H1 (cell line): ENCODE measurements at regions not wholly inside any gene's neighbourhood (a gene's known extent, or its start where the extent isn't known, plus 50 kb on each side); places are given as distances from the start of the nearest gene placed in this dataset.

Source experiments
- CTCF ChIA-PET: fragments of 300-600 bp; sonication (Branson Sonifier 250); formaldehyde crosslinking; loops from one replicate; lab custom pipeline; 2021; ENCODE audit not compliant: partially characterized antibody; lab: Charles Lee
- POLR2A ChIA-PET: fragments of 300-600 bp; sonication (Branson Sonifier 250); formaldehyde crosslinking; loops from one replicate; lab custom pipeline; 2021; ENCODE audit warnings: inconsistent platforms; ENCODE audit not compliant: partially characterized antibody; lab: Charles Lee
- DNase-seq, 2 experiments: peaks; one replicate each; pipeline versions ENCODE4 v3.0.0 to v3.0.0-alpha.2; 2010 to 2022; ENCODE audit warnings: low spot score in 2 of 2, low read depth in 1 of 2, mixed read lengths in 1 of 2
- FAIRE-seq: peaks from 2 replicates; lab custom pipeline; 2011; peaks lifted over from hg19 to GRCh38; lab: Jason Lieb, UNC
- H2AFZ ChIP-seq: 2 replicates; pipeline ENCODE4 v1.8.1; 2012; ENCODE audit warnings: low read length, inconsistent platforms
- H2AK5ac ChIP-seq: 2 replicates; pipeline ENCODE4 v1.6.1; 2013; ENCODE audit warnings: low read depth, low read length
- H2BK120ac ChIP-seq: replicated peaks from 2 replicates; pipeline ENCODE3; 2013; ENCODE audit warnings: low read depth, low read length, inconsistent platforms
- H2BK12ac ChIP-seq: 2 replicates; pipeline ENCODE4 v1.6.1; 2013; ENCODE audit warnings: low read depth, low read length
- H2BK15ac ChIP-seq: 2 replicates; pipeline ENCODE4 v1.6.1; 2013; ENCODE audit warnings: low read length
- H2BK20ac ChIP-seq: 2 replicates; pipeline ENCODE4 v1.6.1; 2013; ENCODE audit warnings: low read length
- H2BK5ac ChIP-seq: 2 replicates; pipeline ENCODE4 v1.6.1; 2013; ENCODE audit warnings: low read depth, low read length
- H3K14ac ChIP-seq: 2 replicates; pipeline ENCODE4 v1.6.1; 2013; ENCODE audit warnings: inconsistent platforms; ENCODE audit not compliant: insufficient read length
- H3K18ac ChIP-seq: 2 replicates; pipeline ENCODE4 v1.6.1; 2013; ENCODE audit warnings: low read length; ENCODE audit errors: extremely low read depth
- H3K23ac ChIP-seq: 2 replicates; pipeline ENCODE4 v1.6.1; 2013; ENCODE audit warnings: inconsistent platforms; ENCODE audit not compliant: insufficient read length
- H3K23me2 ChIP-seq: 2 replicates; pipeline ENCODE4 v1.6.1; 2013; ENCODE audit warnings: low read depth, low read length
- H3K27ac ChIP-seq: 2 replicates; pipeline ENCODE4 v1.6.1; 2011; ENCODE audit warnings: low read depth, low read length, inconsistent platforms
- H3K27me3 ChIP-seq, 4 experiments: replicated peaks in 1 of 4; 1 replicate in 1 of 4; 2 replicates in 3 of 4; pipeline versions ENCODE4 v1.6.1 to v1.8.1; 2011 to 2013; ENCODE audit warnings: low read length in 3 of 4, mild to moderate bottlenecking in 3 of 4, inconsistent platforms in 2 of 4, mixed read lengths in 2 of 4, moderate library complexity in 1 of 4; ENCODE audit not compliant: control insufficient read depth in 3 of 4, insufficient read depth in 3 of 4; ENCODE audit errors: extremely low read depth in 1 of 4
- H3K36me3 ChIP-seq, 4 experiments: 2 replicates each; pipeline versions ENCODE4 v1.6.1 to v1.8.1; 2011 to 2013; ENCODE audit warnings: mild to moderate bottlenecking in 4 of 4, low read length in 3 of 4, moderate library complexity in 2 of 4, control low read depth in 1 of 4, inconsistent platforms in 1 of 4; ENCODE audit not compliant: insufficient read depth in 4 of 4, control insufficient read depth in 2 of 4
- H3K4ac ChIP-seq: replicated peaks from 2 replicates; pipeline ENCODE3; 2013; ENCODE audit warnings: low read length, low read depth, mixed read lengths, inconsistent platforms; ENCODE audit not compliant: insufficient read length
- H3K4me1 ChIP-seq, 4 experiments: replicated peaks in 1 of 4; 1 replicate in 1 of 4; 2 replicates in 3 of 4; pipeline versions ENCODE4 v1.6.1 to v1.8.1; 2011 to 2013; ENCODE audit warnings: low read length in 3 of 4, inconsistent platforms in 2 of 4, mixed read lengths in 1 of 4; ENCODE audit not compliant: insufficient read depth in 4 of 4, control insufficient read depth in 3 of 4
- H3K4me2 ChIP-seq, 2 experiments: 2 replicates each; pipeline versions ENCODE4 v1.6.1 to v1.8.1; 2011 to 2013; ENCODE audit warnings: low read depth in 2 of 2, low read length in 2 of 2, control low read depth in 1 of 2, inconsistent platforms in 1 of 2, mild to moderate bottlenecking in 1 of 2; ENCODE audit not compliant: insufficient read depth in 1 of 2
- H3K4me3 ChIP-seq, 4 experiments: fragments of 200-600, 300-600 bp in 1 of 4; sonication (generic), shearing (Covaris generic), sonication (Bioruptor Twin) in 1 of 4; 2 replicates each; pipeline versions ENCODE4 v1.5.1 to v1.8.1; 2011 to 2016; ENCODE audit warnings: low read length in 4 of 4, low read depth in 3 of 4, control low read depth in 2 of 4, inconsistent platforms in 2 of 4, mild to moderate bottlenecking in 2 of 4, mixed read lengths in 1 of 4, moderate library complexity in 1 of 4; ENCODE audit not compliant: insufficient read depth in 2 of 4; ENCODE audit errors: extremely low read depth in 1 of 4
- H3K56ac ChIP-seq: replicated peaks from 2 replicates; pipeline ENCODE3; 2013; ENCODE audit warnings: low read depth, mild to moderate bottlenecking, mixed read lengths, low read length, inconsistent platforms; ENCODE audit not compliant: insufficient read length
- H3K79me1 ChIP-seq: 2 replicates; pipeline ENCODE4 v1.6.1; 2013; ENCODE audit warnings: low read depth, low read length, control low read depth
- H3K79me2 ChIP-seq, 2 experiments: 2 replicates each; pipeline versions ENCODE4 v1.6.1 to v1.8.1; 2012 to 2013; ENCODE audit warnings: low read length in 2 of 2, mild to moderate bottlenecking in 2 of 2, inconsistent platforms in 1 of 2; ENCODE audit not compliant: insufficient read depth in 2 of 2, control insufficient read depth in 1 of 2
- H3K9ac ChIP-seq, 4 experiments: replicated peaks in 1 of 4; 1 replicate in 1 of 4; 2 replicates in 3 of 4; pipeline versions ENCODE4 v1.6.1 to v1.8.1; 2011 to 2013; ENCODE audit warnings: low read depth in 3 of 4, low read length in 3 of 4, control low read depth in 2 of 4, mild to moderate bottlenecking in 2 of 4, moderate library complexity in 2 of 4, inconsistent platforms in 1 of 4; ENCODE audit errors: extremely low read depth in 1 of 4
- H3K9me3 ChIP-seq, 2 experiments: 2 replicates each; pipeline versions ENCODE4 v1.6.1 to v1.8.1; 2012 to 2013; ENCODE audit warnings: mild to moderate bottlenecking in 2 of 2, moderate library complexity in 2 of 2, control low read depth in 1 of 2, inconsistent platforms in 1 of 2, low read depth in 1 of 2, low read length in 1 of 2, mixed read lengths in 1 of 2; ENCODE audit not compliant: insufficient read depth in 2 of 2
- H4K20me1 ChIP-seq, 2 experiments: replicated peaks in 1 of 2; 2 replicates each; pipeline versions ENCODE3 to v1.8.1; 2011 to 2013; ENCODE audit warnings: inconsistent platforms in 2 of 2, low read length in 2 of 2, mild to moderate bottlenecking in 1 of 2; ENCODE audit not compliant: insufficient read depth in 2 of 2, control insufficient read depth in 1 of 2
- H4K5ac ChIP-seq: 2 replicates; pipeline ENCODE4 v1.6.1; 2013; ENCODE audit warnings: low read length, low read depth, mixed read lengths, inconsistent platforms; ENCODE audit not compliant: insufficient read length
- H4K8ac ChIP-seq: 2 replicates; pipeline ENCODE4 v1.8.0; 2013; ENCODE audit warnings: mild to moderate bottlenecking, moderate library complexity, low read length, inconsistent platforms; ENCODE audit not compliant: insufficient read depth; ENCODE audit errors: extremely low read depth
- H4K91ac ChIP-seq: replicated peaks from 2 replicates; pipeline ENCODE3; 2013; ENCODE audit warnings: low read length, mixed read lengths, inconsistent platforms; ENCODE audit not compliant: insufficient read length
- KDM4A ChIP-seq: IDR thresholded peaks from one replicate; pipeline ENCODE4 v1.7.1; 2012; ENCODE audit warnings: low read depth, mild to moderate bottlenecking, moderate library complexity, low read length, inconsistent platforms; ENCODE audit not compliant: severe bottlenecking
- PHF8 ChIP-seq: fragments of 200-600 bp; sonication (generic); conservative IDR thresholded peaks from 2 replicates; pipeline ENCODE4 v1.7.1; 2012; ENCODE audit warnings: low read depth, mild to moderate bottlenecking, inconsistent platforms, low read length, moderate library complexity
- POLR2A ChIP-seq, 2 experiments: IDR thresholded peaks; 1 replicate in 1 of 2; 2 replicates in 1 of 2; pipeline ENCODE4 v1.6.1; 2011; ENCODE audit warnings: low read depth in 2 of 2, low read length in 2 of 2, mild to moderate bottlenecking in 2 of 2; ENCODE audit errors: control extremely low read depth in 1 of 2
- POLR2AphosphoS5 ChIP-seq: IDR thresholded peaks from 2 replicates; pipeline ENCODE4 v1.6.1; 2011; ENCODE audit warnings: low read depth, low read length
- RFX5 ChIP-seq: IDR thresholded peaks from 2 replicates; pipeline ENCODE4 v1.6.1; 2011; ENCODE audit warnings: low read depth, low read length, improper control_type of control experiment, borderline replicate concordance
- RNF2 ChIP-seq: fragments of 200-900, 300-1000 bp; sonication (generic); IDR thresholded peaks from 2 replicates; pipeline ENCODE4 v1.7.1; 2016; ENCODE audit warnings: borderline replicate concordance, low read depth, mild to moderate bottlenecking, antibody characterized with exemption, low read length; ENCODE audit not compliant: poor library complexity, severe bottlenecking; ENCODE audit errors: missing control alignments
- TBP ChIP-seq: IDR thresholded peaks from 2 replicates; pipeline ENCODE4 v1.6.1; 2011; ENCODE audit warnings: low read depth, low read length, improper control_type of control experiment
- WGBS, 2 experiments: shearing (Covaris generic) in 1 of 2; methylation state at CpG; one replicate each; pipeline versions ENCODE4 v1.1.6 to v1.1.7; 2013 to 2015; ENCODE audit warnings: low lambda C conversion rate in 2 of 2, mixed read lengths in 2 of 2, inconsistent platforms in 1 of 2, low coverage in 1 of 2, missing lambda C conversion rate in 1 of 2; ENCODE audit not compliant: insufficient replicate concordance in 2 of 2, insufficient coverage in 1 of 2, insufficient read length in 1 of 2; ENCODE audit errors: extremely low coverage in 1 of 2, missing lambda C conversion rate in 1 of 2; 5-methylcytosine and 5-hydroxymethylcytosine counted together
- TF ChIP-seq, protein P1 (sequence below): IDR thresholded peaks from 2 replicates; pipeline ENCODE4 v1.6.1; 2012; ENCODE audit warnings: inconsistent platforms

- H4K91ac ChIP-seq = no peak overlapping the region
Observed at GRCh38 chr5:24325306-24325832, 319.4 kb downstream of the CDH10 start.

More at GRCh38 chr5:24325306-24325832, 319.4 kb downstream of the CDH10 start:
- H3K4me2 ChIP-seq = no peak overlapping the region
- no peaks in the 10 kb centered on the region for H3K79me2 ChIP-seq
- no peak overlapping the region for H2BK120ac ChIP-seq
- H3K9me3 ChIP-seq = no peaks in the 10 kb centered on the region
- H3K18ac ChIP-seq = no peak overlapping the region
- 91% methylated on average over 1 of the region's 1 CpG; no CpG with 5 or more reads in 1 of the 2 experiments for WGBS, 2 experiments
- no peaks in the 10 kb centered on the region for H3K36me3 ChIP-seq
- H3K4ac ChIP-seq = no peak overlapping the region
- H3K23ac ChIP-seq = no peak overlapping the region
- no peaks in the 10 kb centered on the region for H4K20me1 ChIP-seq
- no peak overlapping the region for H2AFZ ChIP-seq
- H2BK15ac ChIP-seq = no peak overlapping the region
- no peaks in the 10 kb centered on the region for H3K79me1 ChIP-seq
- H4K8ac ChIP-seq = no peak overlapping the region
- no peak overlapping the region for H4K5ac ChIP-seq
- H3K14ac ChIP-seq = no peak overlapping the region
- ChIA-PET CTCF (interaction anchor here (0.7 to 1.7 kb wide), 2 partner anchors 10 to 348 kb away, joined by 3 to 4 read pairs; no protein-coding TSS in a partner anchor), POLR2A (no interaction called here)
- H3K4me3 ChIP-seq = no peak overlapping the region
- no peak overlapping the region for H2BK5ac ChIP-seq
- no peaks in the 10 kb centered on the region for H3K4me1 ChIP-seq
- TF ChIP-seq RFX5 (no peak), RNF2 (no peak), POLR2AphosphoS5 (no peak), POLR2A (IDR thresholded peaks at IDR 0.05; ENCODE audit: control extremely low read depth in 1 of 2, low read depth in 2 of 2, low read length in 2 of 2) (no peak), KDM4A (no peak), PHF8 (no peak), TBP (no peak)
- TF ChIP-seq, protein P1, sequence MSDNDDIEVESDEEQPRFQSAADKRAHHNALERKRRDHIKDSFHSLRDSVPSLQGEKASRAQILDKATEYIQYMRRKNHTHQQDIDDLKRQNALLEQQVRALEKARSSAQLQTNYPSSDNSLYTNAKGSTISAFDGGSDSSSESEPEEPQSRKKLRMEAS = no peak
- H3K23me2 ChIP-seq = no peaks in the 10 kb centered on the region
- FAIRE-seq = no peak
- H3K27me3 ChIP-seq = no peaks in the 10 kb centered on the region
- H2AK5ac ChIP-seq = no peak overlapping the region
- no peak overlapping the region for H3K27ac ChIP-seq
- no peak for DNase-seq
- no peak overlapping the region for H2BK20ac ChIP-seq
- no peak overlapping the region for H3K9ac ChIP-seq
- no peak overlapping the region for H2BK12ac ChIP-seq
- no peak overlapping the region for H3K56ac ChIP-seq
